Natural killer cell (primary cell): ENCODE measurements at regions not wholly inside any gene's neighbourhood (a gene's known extent, or its start where the extent isn't known, plus 50 kb on each side); places are given as distances from the start of the nearest gene placed in this dataset.

Source experiments
- ATAC-seq, 3 donors: fragments of 150-1000 bp in 2 of 3; fragments of 200-7000 bp in 1 of 3; cut with Tn5 transposase; 1 replicate in 1 of 3; 2 replicates in 2 of 3; pipeline ENCODE4 v1.10.0; 2021; ENCODE audit warnings: mild to moderate bottlenecking in 2 of 3, moderate library complexity in 2 of 3
- DNase-seq, 2 donors: peaks; one replicate each; pipeline versions ENCODE4 v3.0.0 to v3.0.0-alpha.2; 2013 to 2021; ENCODE audit warnings: mixed read lengths in 1 of 2
- H3K27ac ChIP-seq: one replicate; pipeline ENCODE4 v1.5.1; 2013; ENCODE audit warnings: mild to moderate bottlenecking, low read length
- H3K27me3 ChIP-seq: one replicate; pipeline ENCODE4 v1.6.1; 2013; ENCODE audit warnings: low read length; ENCODE audit not compliant: control insufficient read depth, insufficient read depth
- H3K36me3 ChIP-seq: one replicate; pipeline ENCODE4 v1.6.1; 2013; ENCODE audit warnings: low read length; ENCODE audit not compliant: control insufficient read depth, insufficient read depth
- H3K4me1 ChIP-seq: one replicate; pipeline ENCODE4 v1.6.1; 2013; ENCODE audit warnings: low read length; ENCODE audit not compliant: control insufficient read depth, insufficient read depth
- H3K4me3 ChIP-seq: one replicate; pipeline ENCODE4 v1.5.1; 2013; ENCODE audit warnings: low read length
- H3K9me3 ChIP-seq: one replicate; pipeline ENCODE4 v1.6.1; 2013; ENCODE audit warnings: low read length; ENCODE audit not compliant: control insufficient read depth, insufficient read depth
- H3K27ac Mint-ChIP-seq, 2 donors: one replicate each; pipeline ENCODE4 v1.8.0; 2022; ENCODE audit warnings: mild to moderate bottlenecking in 2 of 2, mixed read lengths in 2 of 2, moderate library complexity in 1 of 2
- H3K27me3 Mint-ChIP-seq, 2 donors: one replicate each; pipeline ENCODE4 v1.8.0; 2022; ENCODE audit warnings: low read depth in 2 of 2, mixed read lengths in 2 of 2
- H3K36me3 Mint-ChIP-seq: one replicate; pipeline ENCODE4 v1.8.0; 2022; ENCODE audit warnings: mixed read lengths
- H3K4me1 Mint-ChIP-seq, 2 donors: one replicate each; pipeline ENCODE4 v1.8.0; 2022; ENCODE audit warnings: mixed read lengths in 2 of 2
- H3K4me3 Mint-ChIP-seq: one replicate; pipeline ENCODE4 v1.8.0; 2022; ENCODE audit warnings: mild to moderate bottlenecking, moderate library complexity, mixed read lengths
- H3K9me3 Mint-ChIP-seq, 2 donors: one replicate each; pipeline ENCODE4 v1.8.0; 2022; ENCODE audit warnings: mixed read lengths in 2 of 2
- WGBS: methylation state at CpG from one replicate; pipeline ENCODE4 v1.1.7; 2013; ENCODE audit warnings: missing lambda C conversion rate; ENCODE audit not compliant: insufficient coverage; 5-methylcytosine and 5-hydroxymethylcytosine counted together
- intact Hi-C: fragments of 100-400 bp; cut with micrococcal nuclease; formaldehyde crosslinking; loops from one replicate; pipeline ENCODE4 v1.14.2; 2022
- TF ChIP-seq, protein P1 (sequence below): fragments of 200-600 bp; IDR thresholded peaks from one replicate; pipeline ENCODE4 v1.8.0; 2022; ENCODE audit warnings: antibody characterized with exemption

DNA sequence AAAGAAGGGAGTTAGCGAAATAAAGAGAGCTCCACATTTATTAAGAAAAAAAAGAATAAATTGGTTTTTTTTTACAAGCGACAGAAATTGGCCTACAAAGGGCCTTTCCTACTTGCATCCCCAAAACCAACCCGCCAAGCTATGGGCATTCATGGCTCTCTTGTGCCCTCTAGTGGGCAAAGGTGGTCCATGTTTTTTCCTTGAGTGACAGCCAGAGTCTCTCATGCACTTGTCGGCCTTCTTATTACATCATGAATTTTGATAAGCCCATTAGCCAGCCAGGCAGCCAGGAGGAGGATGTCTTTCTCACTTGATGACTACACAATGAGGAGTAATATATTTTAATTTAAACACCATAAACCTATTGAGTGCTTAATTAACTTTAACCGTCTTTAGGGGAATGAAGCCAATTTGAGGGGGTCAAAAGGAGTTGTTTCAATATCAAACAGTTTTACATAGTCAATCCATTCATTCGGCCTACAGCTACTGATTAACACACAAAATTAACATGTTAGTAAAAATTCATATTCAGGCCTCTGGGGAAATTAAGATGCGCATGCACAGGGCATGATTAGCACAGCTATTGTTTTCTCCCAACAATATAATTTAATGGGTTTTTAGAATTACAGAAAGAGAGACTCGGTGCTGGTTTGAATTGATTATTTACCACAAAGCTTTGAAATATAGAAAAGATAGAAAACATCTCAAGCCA, 85.5 kb downstream of the RCN1 start:
- no peak overlapping the region for H3K4me3 ChIP-seq
- intact Hi-C loops = loop anchor here (1.0 to 10.0 kb wide), 4 partner anchors 124 to 1069 kb away; no protein-coding TSS in a partner anchor
- WGBS = 0% methylated on average over 3 of the region's 8 CpGs
- TF ChIP-seq, protein P1, sequence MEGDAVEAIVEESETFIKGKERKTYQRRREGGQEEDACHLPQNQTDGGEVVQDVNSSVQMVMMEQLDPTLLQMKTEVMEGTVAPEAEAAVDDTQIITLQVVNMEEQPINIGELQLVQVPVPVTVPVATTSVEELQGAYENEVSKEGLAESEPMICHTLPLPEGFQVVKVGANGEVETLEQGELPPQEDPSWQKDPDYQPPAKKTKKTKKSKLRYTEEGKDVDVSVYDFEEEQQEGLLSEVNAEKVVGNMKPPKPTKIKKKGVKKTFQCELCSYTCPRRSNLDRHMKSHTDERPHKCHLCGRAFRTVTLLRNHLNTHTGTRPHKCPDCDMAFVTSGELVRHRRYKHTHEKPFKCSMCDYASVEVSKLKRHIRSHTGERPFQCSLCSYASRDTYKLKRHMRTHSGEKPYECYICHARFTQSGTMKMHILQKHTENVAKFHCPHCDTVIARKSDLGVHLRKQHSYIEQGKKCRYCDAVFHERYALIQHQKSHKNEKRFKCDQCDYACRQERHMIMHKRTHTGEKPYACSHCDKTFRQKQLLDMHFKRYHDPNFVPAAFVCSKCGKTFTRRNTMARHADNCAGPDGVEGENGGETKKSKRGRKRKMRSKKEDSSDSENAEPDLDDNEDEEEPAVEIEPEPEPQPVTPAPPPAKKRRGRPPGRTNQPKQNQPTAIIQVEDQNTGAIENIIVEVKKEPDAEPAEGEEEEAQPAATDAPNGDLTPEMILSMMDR = peak; percentile 92
- H3K4me1 Mint-ChIP-seq = peaks cover 0 to 6% of the 10 kb centered on the region in 2 donors
- H3K9me3 Mint-ChIP-seq = no peaks in the 10 kb centered on the region
- no peaks in the 10 kb centered on the region for H3K9me3 ChIP-seq
- peaks cover 20 to 22% of the 10 kb centered on the region in 2 donors for H3K27me3 Mint-ChIP-seq
- peak; percentile 69 to 88 for DNase-seq
- no peaks in the 10 kb centered on the region for H3K36me3 Mint-ChIP-seq
- no peak overlapping the region for H3K27ac ChIP-seq
- H3K4me3 Mint-ChIP-seq = no peak overlapping the region
- no peaks in the 10 kb centered on the region for H3K36me3 ChIP-seq
- H3K27me3 ChIP-seq = no peaks in the 10 kb centered on the region
- peak; percentile 83 to 95 (median 88) for ATAC-seq
- no peak overlapping the region for H3K27ac Mint-ChIP-seq
- no peaks in the 10 kb centered on the region for H3K4me1 ChIP-seq

DNA sequence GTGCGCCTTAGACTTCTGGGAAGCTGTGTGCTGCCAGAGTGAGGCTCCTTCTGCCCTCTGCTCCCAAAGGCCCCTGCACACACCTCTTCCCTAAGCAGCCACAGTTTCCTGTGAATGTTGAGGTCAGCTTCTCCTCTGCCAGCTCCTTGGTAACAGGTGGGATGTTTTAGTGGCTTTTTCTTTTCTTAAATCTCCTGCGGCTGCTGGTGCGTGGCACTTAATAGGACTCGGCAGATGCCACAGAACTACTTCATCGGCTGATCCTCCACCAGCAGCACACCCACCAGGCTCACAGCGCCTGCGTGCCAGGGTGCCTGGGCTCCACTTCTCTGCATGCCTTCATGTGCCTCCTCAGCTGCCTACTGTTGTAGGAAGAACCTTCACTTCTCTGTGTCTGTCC, 87.8 kb downstream of the RCN1 start:
- no peak overlapping the region for H3K27ac Mint-ChIP-seq
- H3K27me3 Mint-ChIP-seq = peaks cover 25 to 29% of the 10 kb centered on the region in 2 donors
- no peak overlapping the region for H3K27ac ChIP-seq
- no peak for DNase-seq
- no peaks in the 10 kb centered on the region for H3K9me3 Mint-ChIP-seq
- H3K4me1 ChIP-seq = no peaks in the 10 kb centered on the region
- H3K36me3 ChIP-seq = no peaks in the 10 kb centered on the region
- WGBS = 54% methylated on average over 7 of the region's 7 CpGs
- no peak overlapping the region for H3K4me3 ChIP-seq
- no peaks in the 10 kb centered on the region for H3K36me3 Mint-ChIP-seq
- no peak for ATAC-seq
- peaks cover 0 to under 1% of the 10 kb centered on the region in 2 donors for H3K4me1 Mint-ChIP-seq
- TF ChIP-seq, protein P1 = no peak
- no peak overlapping the region for H3K4me3 Mint-ChIP-seq
- H3K9me3 ChIP-seq = no peaks in the 10 kb centered on the region
- intact Hi-C loops = loop anchor here (5.0 to 10.0 kb wide), 3 partner anchors 781 to 1071 kb away; no protein-coding TSS in a partner anchor
- no peaks in the 10 kb centered on the region for H3K27me3 ChIP-seq

DNA sequence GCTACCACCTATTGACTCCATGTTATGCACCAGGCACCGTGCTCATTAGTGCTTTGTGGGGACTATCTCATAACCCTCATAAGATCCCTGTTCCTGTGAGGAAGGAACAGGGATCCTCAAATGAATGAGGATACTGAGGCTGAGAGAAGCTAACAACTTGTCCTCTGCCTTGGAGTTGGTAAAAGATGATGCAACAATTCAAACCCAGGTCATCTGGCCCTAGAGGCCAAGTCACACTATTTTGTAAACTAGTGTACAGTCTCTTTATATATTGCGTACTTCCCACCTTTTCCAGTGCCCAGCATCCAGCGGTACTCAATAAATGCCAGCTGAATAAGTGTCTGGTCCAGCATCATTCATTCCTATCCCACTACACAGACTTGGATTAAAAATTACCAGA, 92.6 kb downstream of the RCN1 start:
- H3K4me1 Mint-ChIP-seq = no peaks in the 10 kb centered on the region
- no peak overlapping the region for H3K4me3 Mint-ChIP-seq
- 95% methylated on average over 2 of the region's 3 CpGs for whole genome bisulfite sequencing
- no peaks in the 10 kb centered on the region for H3K9me3 ChIP-seq
- intact Hi-C loops = no loop called here
- no peaks in the 10 kb centered on the region for H3K9me3 Mint-ChIP-seq
- H3K27me3 Mint-ChIP-seq = peaks cover 14 to 20% of the 10 kb centered on the region in 2 donors
- no peaks in the 10 kb centered on the region for H3K36me3 Mint-ChIP-seq
- TF ChIP-seq, protein P1 = no peak
- no peak overlapping the region for H3K27ac Mint-ChIP-seq
- ATAC-seq (no peak), DNase-seq (no peak)
- H3K36me3 ChIP-seq = no peaks in the 10 kb centered on the region
- H3K4me3 ChIP-seq = no peak overlapping the region
- no peaks in the 10 kb centered on the region for H3K27me3 ChIP-seq
- H3K4me1 ChIP-seq = no peaks in the 10 kb centered on the region
- H3K27ac ChIP-seq = no peak overlapping the region
